ENCODE measurements at regions not wholly inside any gene's neighbourhood (a gene's known extent, or its start where the extent isn't known, plus 50 kb on each side); places are given as distances from the start of the nearest gene placed in this dataset.

DNA sequence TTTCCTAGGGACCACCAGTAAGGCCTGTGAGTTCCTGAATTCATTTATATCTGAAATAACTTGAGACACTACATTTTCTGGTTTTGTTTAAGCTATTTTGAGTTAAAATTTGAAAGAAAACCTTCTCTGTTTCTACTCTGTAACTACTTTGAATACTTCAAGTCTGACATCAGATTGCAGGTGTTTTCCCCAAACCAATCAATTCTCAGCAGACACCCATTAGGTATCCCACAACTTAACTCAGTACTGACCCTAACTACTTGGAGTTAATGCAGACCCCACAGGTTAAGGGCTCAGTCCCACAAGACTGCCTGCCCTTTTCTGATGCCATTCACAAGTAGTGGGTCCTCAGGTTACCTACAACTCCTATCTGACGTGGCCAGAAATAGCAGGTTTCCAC lies 1100.0 kb upstream of the SLIT2 start:
- TF ChIP-seq POLR2A (IDR thresholded peaks at IDR 0.05; ENCODE audit: low read depth, low read length) (no peak), POLR2AphosphoS5 (IDR thresholded peaks at IDR 0.05; ENCODE audit: low read depth, low read length) (no peak), TAF1 (IDR thresholded peaks at IDR 0.05; ENCODE audit: borderline replicate concordance, low read depth, low read length) (no peak)
